Panc1 (cell line): ENCODE measurements at regions not wholly inside any gene's neighbourhood (a gene's known extent, or its start where the extent isn't known, plus 50 kb on each side); places are given as distances from the start of the nearest gene placed in this dataset.

Experiments
- ATAC-seq: fragments of 200-7000 bp; cut with Tn5 transposase; 2 replicates; pipeline ENCODE4 v1.9.1; 2020; ENCODE audit warnings: mild to moderate bottlenecking, moderate library complexity
- BruUV-seq: library from RNA; stranded (reverse); fragments of 400-500 nt; replicated peaks from 2 replicates; lab custom pipeline; 2021; lab: Mats Ljungman, UMichigan
- CTCF ChIA-PET: fragments of 300-600 bp; sonication (Branson Sonifier 250); formaldehyde crosslinking; loops from one replicate; lab custom pipeline; 2022; ENCODE audit warnings: antibody characterized with exemption; lab: Charles Lee
- POLR2A ChIA-PET: fragments of 300-600 bp; sonication (Branson Sonifier 250); formaldehyde crosslinking; loops from one replicate; lab custom pipeline; 2022; ENCODE audit warnings: antibody characterized with exemption; lab: Charles Lee
- DNase-seq: peaks from one replicate; pipeline ENCODE4 v3.0.0-alpha.2; 2010; ENCODE audit warnings: low read depth, low spot score
- H3K27ac ChIP-seq: 2 replicates; pipeline ENCODE4 v1.5.1; 2011; ENCODE audit warnings: mild to moderate bottlenecking, low read length, inconsistent platforms
- H3K27me3 ChIP-seq: fragments of 200-500 bp; sonication (Bioruptor generic); 2 replicates; pipeline ENCODE4 v1.6.0; 2014; ENCODE audit warnings: low read length, inconsistent platforms; ENCODE audit not compliant: control insufficient read depth, insufficient read depth
- H3K36me3 ChIP-seq: fragments of 200-500 bp; sonication (Bioruptor generic); 2 replicates; pipeline ENCODE4 v1.5.1; 2014; ENCODE audit warnings: inconsistent platforms, mild to moderate bottlenecking, low read length, moderate library complexity; ENCODE audit not compliant: control insufficient read depth, insufficient read depth
- H3K4me1 ChIP-seq: 2 replicates; pipeline ENCODE4 v1.5.1; 2011; ENCODE audit warnings: inconsistent platforms, mild to moderate bottlenecking, low read length, moderate library complexity; ENCODE audit not compliant: control insufficient read depth, insufficient read depth
- H3K4me3 ChIP-seq, 2 experiments: 2 replicates each; pipeline ENCODE4 v1.5.1; 2011 to 2012; ENCODE audit warnings: low read depth in 2 of 2, low read length in 2 of 2, mild to moderate bottlenecking in 2 of 2, inconsistent platforms in 1 of 2, moderate library complexity in 1 of 2
- H3K9me3 ChIP-seq: fragments of 200-500 bp; sonication (Bioruptor generic); 2 replicates; pipeline ENCODE4 v1.5.1; 2014; ENCODE audit warnings: low read depth, mild to moderate bottlenecking, inconsistent platforms, low read length, moderate library complexity; ENCODE audit not compliant: control insufficient read depth, insufficient read depth
- CTCF ChIP-seq: fragments of 450-650 bp; IDR thresholded peaks from 2 replicates; pipeline ENCODE4 v1.5.1; 2017; ENCODE audit warnings: mild to moderate bottlenecking
- POLR2AphosphoS5 ChIP-seq: IDR thresholded peaks from 2 replicates; pipeline ENCODE4 v1.6.1; 2012; ENCODE audit warnings: mild to moderate bottlenecking, low read depth, low read length, moderate library complexity
- REST ChIP-seq, 2 experiments: IDR thresholded peaks; 2 replicates each; pipeline ENCODE4 v1.6.1; 2011 to 2012; ENCODE audit warnings: low read depth in 2 of 2, control low read depth in 1 of 2, low read length in 1 of 2, mild to moderate bottlenecking in 1 of 2, moderate library complexity in 1 of 2; ENCODE audit not compliant: insufficient read depth in 1 of 2
- SIN3A ChIP-seq: IDR thresholded peaks from 2 replicates; pipeline ENCODE4 v1.6.1; 2012; ENCODE audit warnings: low read depth, mild to moderate bottlenecking, low read length, moderate library complexity, borderline replicate concordance; ENCODE audit not compliant: insufficient read depth
- TCF7L2 ChIP-seq: IDR thresholded peaks from 2 replicates; pipeline ENCODE4 v1.6.1; 2011; ENCODE audit warnings: mild to moderate bottlenecking, low read depth, low read length, inconsistent platforms
- in situ Hi-C: cut with HindIII; loops from 2 replicates; pipeline ENCODE4 v1.10.0; 2016; ENCODE audit warnings: low sequenced_read_pairs, low pct_unique_long_range_greater_than_20kb
- intact Hi-C: fragments of 100-400 bp; cut with micrococcal nuclease; formaldehyde crosslinking; loops from one replicate; pipeline ENCODE4 v1.10.0; 2022; ENCODE audit not compliant: unreplicated experiment

DNA sequence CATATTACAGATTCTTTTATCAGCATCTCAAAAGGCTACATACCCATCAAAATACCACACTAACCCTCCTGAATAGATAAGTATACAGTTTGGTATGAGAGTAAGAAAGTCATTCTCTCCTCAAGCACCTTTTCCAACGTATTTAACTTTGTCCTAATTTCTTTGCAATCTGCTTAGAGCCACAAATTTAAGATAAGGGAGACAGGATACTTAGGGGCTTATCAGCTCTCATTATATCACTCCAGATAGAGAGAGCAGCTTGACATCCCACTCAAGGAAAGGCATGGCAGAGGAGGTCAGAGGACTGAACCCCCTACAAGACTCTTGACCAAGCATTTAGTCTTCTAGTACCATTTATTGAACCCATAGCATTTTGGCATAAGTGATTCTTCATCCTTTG, 262.4 kb downstream of the ADGRA3 start:
- DNase-seq, result no peak
- in situ Hi-C loops, result no loop called here

DNA sequence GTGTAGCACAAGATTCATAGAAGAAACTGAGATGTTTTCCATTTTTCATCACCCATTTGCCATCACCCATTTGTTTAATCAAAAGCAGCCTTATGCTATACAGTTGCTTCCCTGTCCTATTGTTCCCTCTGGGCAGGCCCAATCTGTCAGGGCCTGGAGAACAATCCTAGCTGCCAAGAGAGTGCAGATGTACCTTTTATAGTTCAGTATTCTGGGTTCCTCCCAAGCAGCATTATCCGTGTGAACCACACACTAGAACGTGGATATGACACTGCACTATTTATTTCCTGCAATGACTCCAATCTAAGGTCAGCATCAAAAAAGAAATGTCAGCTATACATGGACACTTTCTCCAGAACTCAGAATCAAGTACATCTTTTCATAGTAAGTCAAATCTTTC, 269.0 kb downstream of the ADGRA3 start:
- Histone ChIP-seq H3K27me3 (no peaks in the 10 kb centered on the region), H3K27ac (no peak overlapping the region), H3K4me3 (no peak overlapping the region), H3K36me3 (no peaks in the 10 kb centered on the region), H3K4me1 (no peaks in the 10 kb centered on the region), H3K9me3 (no peaks in the 10 kb centered on the region)
- BruUV-seq, result no TSS peak
- in situ Hi-C loops, result no loop called here
- TF ChIP-seq TCF7L2, result no peak
- TF ChIP-seq REST (IDR thresholded peaks at IDR 0.05; ENCODE audit: insufficient read depth in 1 of 2, low read depth in 2 of 2, low read length in 1 of 2), result no peak
- no peak for TF ChIP-seq POLR2AphosphoS5
- no peak for TF ChIP-seq SIN3A
- TF ChIP-seq CTCF, result no peak
- CTCF ChIA-PET, result no interaction called here
- DNase-seq (no peak), ATAC-seq (no peak)
- intact Hi-C loops, result no loop called here
- POLR2A ChIA-PET, result no interaction called here

More for the DNA sequence above, 262.4 kb downstream of the ADGRA3 start:
- intact Hi-C loops, result no loop called here
- Histone ChIP-seq H3K27me3 (no peaks in the 10 kb centered on the region), H3K36me3 (no peaks in the 10 kb centered on the region), H3K4me1 (no peaks in the 10 kb centered on the region), H3K27ac (no peak overlapping the region), H3K9me3 (no peaks in the 10 kb centered on the region), H3K4me3 (no peak overlapping the region)
- no peak for ATAC-seq
- POLR2A ChIA-PET, result no interaction called here
- CTCF ChIA-PET, result no interaction called here
- BruUV-seq, result no TSS peak
- TF ChIP-seq CTCF (no peak), SIN3A (no peak), REST (IDR thresholded peaks at IDR 0.05; ENCODE audit: insufficient read depth in 1 of 2, low read depth in 2 of 2, low read length in 1 of 2) (no peak), TCF7L2 (no peak), POLR2AphosphoS5 (no peak)
